ENCODE measurements at regions not wholly inside any gene's neighbourhood (a gene's known extent, or its start where the extent isn't known, plus 50 kb on each side); places are given as distances from the start of the nearest gene placed in this dataset.
"Not testable (repeated sequence)": the region's sequence is repeated elsewhere in the genome, so short reads cannot be mapped to it uniquely, and the experiment has no call there.

GRCh38 chr11:38818720-38819119 lies 2220.7 kb upstream of the RAG2 start:
- H3K27ac Mint-ChIP-seq = no peak overlapping the region
- H3K36me3 Mint-ChIP-seq (ENCODE audit: low read depth) = no peaks in the 10 kb centered on the region
- no peaks in the 10 kb centered on the region for H3K27me3 Mint-ChIP-seq
- no peaks in the 10 kb centered on the region for H3K4me1 Mint-ChIP-seq (ENCODE audit: low read depth)
- H3K4me3 Mint-ChIP-seq = no peak overlapping the region
- peaks cover 15% of the 10 kb centered on the region for H3K9me3 Mint-ChIP-seq

- Mint-ChIP-seq H3K27me3 (no peaks in the 10 kb centered on the region), H3K4me1 (ENCODE audit: low read depth) (no peaks in the 10 kb centered on the region), H3K27ac (no peak overlapping the region), H3K36me3 (ENCODE audit: low read depth) (no peaks in the 10 kb centered on the region), H3K4me3 (no peak overlapping the region), H3K9me3 (peaks cover 30% of the 10 kb centered on the region)
These were observed 2216.6 kb upstream of the RAG2 start for GRCh38 chr11:38814670-38815069.

GRCh38 chr11:38809521-38809920 lies 2211.5 kb upstream of the RAG2 start:
- Mint-ChIP-seq H3K9me3 (peaks cover 19% of the 10 kb centered on the region), H3K27ac (no peak overlapping the region), H3K4me3 (no peak overlapping the region), H3K27me3 (no peaks in the 10 kb centered on the region), H3K36me3 (ENCODE audit: low read depth) (no peaks in the 10 kb centered on the region), H3K4me1 (ENCODE audit: low read depth) (no peaks in the 10 kb centered on the region)

GRCh38 chr11:38796281-38796680 lies 2198.2 kb upstream of the RAG2 start:
- Mint-ChIP-seq H3K9me3 (no peaks in the 10 kb centered on the region), H3K27me3 (no peaks in the 10 kb centered on the region), H3K27ac (no peak overlapping the region), H3K36me3 (ENCODE audit: low read depth) (no peaks in the 10 kb centered on the region), H3K4me1 (ENCODE audit: low read depth) (no peaks in the 10 kb centered on the region), H3K4me3 (no peak overlapping the region)

- H3K4me3 Mint-ChIP-seq = no peak overlapping the region
- no peak overlapping the region for H3K27ac Mint-ChIP-seq
- H3K27me3 Mint-ChIP-seq = no peaks in the 10 kb centered on the region
- H3K9me3 Mint-ChIP-seq = no peaks in the 10 kb centered on the region
- no peaks in the 10 kb centered on the region for H3K36me3 Mint-ChIP-seq (ENCODE audit: low read depth)
- no peaks in the 10 kb centered on the region for H3K4me1 Mint-ChIP-seq (ENCODE audit: low read depth)
These were observed 2197.0 kb upstream of the RAG2 start for GRCh38 chr11:38795027-38795426.

- Mint-ChIP-seq H3K27ac (no peak overlapping the region), H3K36me3 (ENCODE audit: low read depth) (no peaks in the 10 kb centered on the region), H3K4me1 (ENCODE audit: low read depth) (no peaks in the 10 kb centered on the region), H3K9me3 (peaks cover 4% of the 10 kb centered on the region), H3K4me3 (no peak overlapping the region), H3K27me3 (no peaks in the 10 kb centered on the region)
These were observed 2193.4 kb upstream of the RAG2 start for GRCh38 chr11:38791346-38791961.

GRCh38 chr11:38788561-38788960 lies 2190.5 kb upstream of the RAG2 start:
- Mint-ChIP-seq H3K9me3 (peaks cover 4% of the 10 kb centered on the region), H3K36me3 (ENCODE audit: low read depth) (no peaks in the 10 kb centered on the region), H3K27me3 (no peaks in the 10 kb centered on the region), H3K4me3 (no peak overlapping the region), H3K4me1 (ENCODE audit: low read depth) (no peaks in the 10 kb centered on the region), H3K27ac (no peak overlapping the region)

GRCh38 chr11:38784164-38784563 lies 2186.1 kb upstream of the RAG2 start:
- Mint-ChIP-seq H3K4me1 (ENCODE audit: low read depth) (no peaks in the 10 kb centered on the region), H3K27ac (no peak overlapping the region), H3K9me3 (peaks cover 9% of the 10 kb centered on the region), H3K36me3 (ENCODE audit: low read depth) (no peaks in the 10 kb centered on the region), H3K27me3 (no peaks in the 10 kb centered on the region), H3K4me3 (no peak overlapping the region)

- no peak overlapping the region for H3K4me3 Mint-ChIP-seq
- H3K36me3 Mint-ChIP-seq (ENCODE audit: low read depth) = no peaks in the 10 kb centered on the region
- H3K4me1 Mint-ChIP-seq (ENCODE audit: low read depth) = no peaks in the 10 kb centered on the region
- H3K27ac Mint-ChIP-seq = no peak overlapping the region
- H3K27me3 Mint-ChIP-seq = no peaks in the 10 kb centered on the region
- peaks cover 17% of the 10 kb centered on the region for H3K9me3 Mint-ChIP-seq
These were observed 2168.8 kb upstream of the RAG2 start for GRCh38 chr11:38766796-38767195.

- H3K27ac Mint-ChIP-seq = no peak overlapping the region
- no peaks in the 10 kb centered on the region for H3K4me1 Mint-ChIP-seq (ENCODE audit: low read depth)
- H3K4me3 Mint-ChIP-seq = no peak overlapping the region
- no peaks in the 10 kb centered on the region for H3K27me3 Mint-ChIP-seq
- no peaks in the 10 kb centered on the region for H3K36me3 Mint-ChIP-seq (ENCODE audit: low read depth)
- peaks cover 4% of the 10 kb centered on the region for H3K9me3 Mint-ChIP-seq
These were observed 2161.4 kb upstream of the RAG2 start for GRCh38 chr11:38759394-38759793.

GRCh38 chr11:38756537-38756936 lies 2158.5 kb upstream of the RAG2 start:
- Mint-ChIP-seq H3K9me3 (peaks cover 4% of the 10 kb centered on the region), H3K4me3 (no peak overlapping the region), H3K36me3 (ENCODE audit: low read depth) (no peaks in the 10 kb centered on the region), H3K27me3 (no peaks in the 10 kb centered on the region), H3K4me1 (ENCODE audit: low read depth) (no peaks in the 10 kb centered on the region), H3K27ac (no peak overlapping the region)

- no peaks in the 10 kb centered on the region for H3K4me1 Mint-ChIP-seq (ENCODE audit: low read depth)
- H3K4me3 Mint-ChIP-seq = no peak overlapping the region
- no peaks in the 10 kb centered on the region for H3K27me3 Mint-ChIP-seq
- no peaks in the 10 kb centered on the region for H3K9me3 Mint-ChIP-seq
- no peaks in the 10 kb centered on the region for H3K36me3 Mint-ChIP-seq (ENCODE audit: low read depth)
- H3K27ac Mint-ChIP-seq = no peak overlapping the region
These were observed 2153.4 kb upstream of the RAG2 start for GRCh38 chr11:38751421-38751820.

- H3K4me3 Mint-ChIP-seq, H3K9me3 Mint-ChIP-seq: not testable (repeated sequence)
These were observed 2148.5 kb upstream of the RAG2 start for GRCh38 chr11:38746516-38746915.

GRCh38 chr11:38723361-38723760 lies 2125.3 kb upstream of the RAG2 start:
- Mint-ChIP-seq H3K27me3 (no peaks in the 10 kb centered on the region), H3K36me3 (ENCODE audit: low read depth) (no peaks in the 10 kb centered on the region), H3K9me3 (peaks cover 3% of the 10 kb centered on the region), H3K4me3 (no peak overlapping the region), H3K4me1 (ENCODE audit: low read depth) (no peaks in the 10 kb centered on the region), H3K27ac (no peak overlapping the region)

More at GRCh38 chr11:38746516-38746915, 2148.5 kb upstream of the RAG2 start:
- H3K4me1 Mint-ChIP-seq (ENCODE audit: low read depth); H3K36me3 Mint-ChIP-seq (ENCODE audit: low read depth); H3K27ac Mint-ChIP-seq; H3K27me3 Mint-ChIP-seq: not testable (repeated sequence)

- Mint-ChIP-seq H3K36me3 (ENCODE audit: low read depth) (no peaks in the 10 kb centered on the region), H3K27me3 (no peaks in the 10 kb centered on the region), H3K4me3 (no peak overlapping the region), H3K27ac (no peak overlapping the region), H3K9me3 (peaks cover 3% of the 10 kb centered on the region), H3K4me1 (ENCODE audit: low read depth) (no peaks in the 10 kb centered on the region)
These were observed 2123.7 kb upstream of the RAG2 start for GRCh38 chr11:38721586-38722315.

GRCh38 chr11:38718659-38719058 lies 2120.6 kb upstream of the RAG2 start:
- Mint-ChIP-seq H3K4me1 (ENCODE audit: low read depth) (no peaks in the 10 kb centered on the region), H3K9me3 (peaks cover 4% of the 10 kb centered on the region), H3K4me3 (no peak overlapping the region), H3K27ac (no peak overlapping the region), H3K27me3 (no peaks in the 10 kb centered on the region), H3K36me3 (ENCODE audit: low read depth) (no peaks in the 10 kb centered on the region)
